NCI-H146 (cell line): ENCODE measurements at regions not wholly inside any gene's neighbourhood (a gene's known extent, or its start where the extent isn't known, plus 50 kb on each side); places are given as distances from the start of the nearest gene placed in this dataset.

Experiments used
- DNase-seq: peaks from one replicate; lab custom pipeline; 2025; lab: John Stamatoyannopoulos, UW

DNA sequence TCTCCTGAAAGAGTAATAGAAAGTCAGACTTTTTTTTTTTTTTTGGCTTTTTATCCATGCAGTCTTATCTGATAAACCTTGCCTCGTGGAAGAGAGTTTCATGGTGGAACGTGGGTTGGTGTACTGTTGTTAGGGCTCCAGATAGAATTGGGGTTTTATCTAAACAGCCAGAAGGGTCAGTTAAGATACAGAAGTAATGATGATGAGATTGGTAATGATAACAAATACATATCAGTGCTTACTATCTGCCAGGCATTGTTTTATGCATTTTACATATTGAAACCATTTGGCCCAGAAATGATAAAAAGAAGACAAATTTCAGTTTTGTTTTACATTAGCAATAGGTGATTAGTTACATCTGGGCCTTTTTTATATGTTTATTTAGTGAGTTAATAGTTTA, 372.8 kb upstream of the PRICKLE1 start:
- no peak for DNase-seq

DNA sequence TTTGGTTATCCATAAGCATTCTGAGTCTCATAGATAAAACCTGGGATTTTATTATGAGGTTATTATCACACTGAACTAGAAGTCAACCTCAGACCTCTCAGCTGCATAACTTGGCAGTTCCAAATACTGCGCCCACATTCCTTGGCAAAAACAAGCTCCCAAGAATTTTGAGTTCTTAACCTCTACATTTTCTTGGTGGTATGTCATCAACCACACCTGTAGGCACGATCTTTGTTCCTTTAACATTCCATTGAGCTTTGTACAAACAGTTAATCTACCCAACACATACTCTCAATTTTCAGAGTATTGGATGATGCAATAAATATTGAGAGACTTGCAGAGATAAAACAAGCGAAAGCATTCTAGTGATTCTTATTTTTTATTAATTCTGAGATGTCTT, 371.8 kb upstream of the PRICKLE1 start:
- no peak for DNase-seq

DNA sequence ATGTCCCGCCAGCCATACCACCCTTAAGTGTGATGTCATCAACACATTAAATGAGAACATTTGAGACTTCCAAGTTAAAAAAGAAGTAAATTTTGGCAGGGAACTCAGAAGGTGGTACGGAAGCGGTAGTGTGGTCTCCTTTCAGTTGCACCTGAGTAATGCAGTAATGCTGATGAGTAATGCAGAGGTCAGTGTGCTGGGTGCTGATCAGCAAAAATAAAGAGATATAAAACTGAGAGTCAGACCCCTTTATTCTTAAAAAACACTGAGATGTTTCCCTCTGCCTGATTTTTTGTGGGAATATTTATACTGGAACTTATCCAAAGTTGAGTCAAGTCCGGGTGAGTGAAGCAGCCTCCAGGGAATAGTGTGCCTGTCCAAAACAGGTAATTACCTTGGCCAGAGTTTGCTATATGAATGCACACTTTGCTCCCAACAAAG, 370.6 kb upstream of the PRICKLE1 start:
- DNase-seq, result no peak

DNA sequence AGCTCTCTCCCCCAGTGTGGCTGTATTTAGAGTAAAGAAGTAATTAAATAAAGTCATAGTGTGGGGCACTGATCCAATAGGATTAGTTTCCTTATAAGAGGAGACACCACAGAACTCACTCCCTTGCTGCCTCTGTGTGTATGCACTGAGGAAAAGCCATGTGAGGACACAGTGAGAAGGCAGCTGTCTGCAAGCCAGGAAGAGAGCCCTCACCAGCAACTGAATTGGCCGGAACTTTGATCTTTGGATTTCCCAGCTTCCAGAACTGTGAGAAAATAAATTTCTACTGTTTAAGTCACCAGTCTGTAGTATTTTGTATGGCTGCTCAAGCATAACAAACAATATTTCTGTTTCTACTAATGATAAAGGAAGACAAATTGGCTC, 368.7 kb upstream of the PRICKLE1 start:
- DNase-seq, result no peak

DNA sequence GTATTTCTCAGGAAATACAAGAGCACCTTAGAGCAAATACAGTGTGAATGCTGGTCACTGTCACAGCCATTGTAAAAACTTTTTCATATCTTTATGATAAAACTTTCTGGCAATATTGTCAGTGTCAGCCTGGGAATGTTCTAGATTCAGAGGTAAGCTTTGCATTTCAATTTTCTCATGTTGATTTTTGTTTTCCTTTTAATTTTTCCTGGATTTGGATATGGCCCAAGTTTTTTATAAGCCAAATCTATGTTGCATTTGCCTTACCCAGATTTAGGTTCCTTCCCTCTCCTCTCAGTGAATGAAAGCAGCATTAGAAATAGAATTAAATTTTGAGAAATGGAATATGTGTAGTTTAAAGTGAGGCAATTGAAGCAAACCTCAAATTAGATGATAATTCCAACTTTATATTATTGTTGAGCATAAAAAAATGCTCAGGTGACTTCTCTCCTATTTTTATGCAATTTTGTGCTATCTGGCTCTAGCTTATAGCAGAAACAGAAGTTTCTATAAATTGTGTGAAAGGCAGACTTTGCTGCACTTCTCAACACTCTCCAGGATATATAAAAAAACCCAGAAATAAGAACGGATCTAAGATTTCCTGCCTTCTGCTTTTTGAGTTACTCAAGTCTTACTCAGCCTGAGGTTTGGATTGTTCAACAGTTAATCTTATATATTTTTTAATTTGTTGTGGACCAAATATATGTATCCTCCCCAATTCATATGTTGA, 368.2 kb upstream of the PRICKLE1 start:
- DNase-seq, result no peak

DNA sequence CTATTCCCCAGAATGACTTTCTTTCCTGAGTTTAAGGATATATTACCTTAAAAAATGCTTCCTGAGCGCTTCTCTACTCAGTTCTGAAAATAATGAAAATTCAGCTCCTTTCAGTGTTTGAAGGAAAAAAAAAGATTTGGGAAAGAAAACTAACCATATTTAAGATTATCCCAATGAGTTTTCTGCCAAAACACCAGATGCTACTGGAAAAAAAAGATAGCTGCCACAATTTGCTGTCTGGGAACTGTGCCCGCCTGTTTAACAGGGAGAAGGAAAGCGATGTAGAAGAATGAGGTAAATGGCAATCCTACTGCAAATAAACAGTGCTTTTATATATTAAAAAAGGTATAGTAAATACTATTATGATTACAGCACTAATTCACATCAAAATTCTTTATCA, 367.6 kb upstream of the PRICKLE1 start:
- no peak for DNase-seq

DNA sequence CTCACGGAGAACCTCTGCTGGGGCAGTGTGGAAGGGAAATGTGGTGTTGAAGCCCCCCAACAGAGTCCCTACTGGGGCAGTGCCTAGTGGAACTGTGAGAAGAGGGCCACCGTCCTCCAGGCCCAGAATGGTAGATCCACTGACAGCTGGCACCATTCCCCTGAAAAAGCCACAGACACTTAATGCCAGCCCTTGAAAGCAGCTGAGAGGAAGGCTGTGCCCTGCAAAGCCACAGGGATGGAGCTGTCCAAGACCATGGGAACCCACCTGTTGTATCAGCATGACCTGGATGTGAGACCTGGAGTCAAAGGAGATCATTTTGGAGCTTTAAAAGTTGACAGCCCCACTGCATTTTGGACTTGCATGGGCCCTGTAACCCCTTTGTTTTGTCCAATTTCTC, 363.5 kb upstream of the PRICKLE1 start:
- DNase-seq, result no peak

DNA sequence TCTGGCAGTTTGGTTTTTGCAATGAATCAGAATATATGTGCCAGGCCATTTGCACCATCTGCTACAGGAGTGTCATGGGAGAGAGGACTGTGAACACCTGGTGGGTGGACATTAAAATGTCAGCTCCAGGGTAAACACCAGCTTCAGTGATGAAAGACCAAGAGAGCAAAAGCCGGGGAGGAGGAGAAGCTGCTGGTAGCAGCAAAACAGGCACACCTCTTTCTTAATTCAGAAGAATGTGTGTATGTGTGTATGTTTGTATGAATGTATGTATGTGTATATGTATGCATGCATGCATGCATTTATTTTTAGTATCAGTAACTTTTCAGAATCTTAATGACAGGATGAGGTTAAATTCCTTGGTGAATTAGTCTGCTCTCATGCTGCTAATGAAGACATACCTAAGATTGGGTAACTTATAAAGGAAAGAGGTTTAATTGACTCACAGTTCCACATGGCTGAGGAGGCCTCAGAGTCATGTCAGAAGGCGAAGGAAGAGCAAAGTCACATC, 357.4 kb upstream of the PRICKLE1 start:
- peak; percentile 18 for DNase-seq

DNA sequence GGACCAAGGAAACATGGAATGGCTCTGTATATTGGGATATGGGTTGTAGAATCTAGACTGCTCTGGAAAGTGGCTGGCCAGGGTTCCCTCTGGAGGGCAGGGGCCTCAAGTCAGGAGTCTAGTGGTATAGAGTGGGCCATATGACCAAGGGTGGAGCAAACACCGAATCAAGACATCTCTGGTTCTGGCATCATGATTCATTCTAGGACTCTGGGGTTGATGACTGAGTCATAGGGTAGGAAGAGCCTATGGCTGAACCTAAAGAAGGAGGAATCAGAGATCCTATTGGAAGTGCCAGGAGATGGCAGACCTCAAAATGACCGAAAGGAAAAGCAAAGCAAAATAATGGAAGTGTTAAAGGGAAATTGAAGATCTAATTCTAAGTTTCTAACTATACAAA, 356.4 kb upstream of the PRICKLE1 start:
- no peak for DNase-seq

DNA sequence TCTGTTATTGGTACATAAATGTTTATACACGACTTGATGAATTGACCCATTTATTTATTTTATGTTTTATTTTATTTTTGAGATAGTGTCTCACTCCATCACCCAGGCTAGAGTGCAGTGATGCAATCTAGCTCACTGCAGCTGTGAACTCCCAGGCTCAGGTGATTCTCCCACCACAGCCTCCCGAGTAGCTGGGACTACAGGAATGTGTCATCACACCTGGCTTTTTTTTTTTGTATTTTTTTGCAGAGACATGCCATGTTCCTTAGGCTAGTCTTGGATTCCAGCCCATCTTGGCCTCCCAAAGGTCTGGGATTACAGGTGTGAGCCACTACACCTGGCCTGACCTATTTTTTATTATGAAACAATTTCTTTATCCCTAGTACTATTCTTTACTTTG, 355.0 kb upstream of the PRICKLE1 start:
- no peak for DNase-seq

DNA sequence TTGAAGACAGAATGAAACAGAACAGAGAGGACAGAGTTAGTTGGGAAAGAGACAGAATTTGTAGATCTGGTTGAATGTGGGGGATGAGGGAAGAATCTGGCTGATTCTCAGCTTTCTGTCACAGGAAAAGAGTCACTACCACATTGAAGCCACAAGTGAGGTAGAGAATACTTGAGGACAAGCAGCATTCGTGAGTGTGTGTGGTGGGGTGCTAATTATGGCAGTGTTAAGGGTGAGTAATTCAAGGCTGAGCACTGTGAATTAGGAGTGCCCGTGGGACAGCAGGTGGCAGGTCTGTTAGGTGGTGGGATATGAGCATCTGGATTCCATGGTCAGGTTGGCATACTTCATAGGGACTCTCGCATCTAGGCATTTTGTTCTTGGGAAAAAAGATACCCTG, 347.4 kb upstream of the PRICKLE1 start:
- no peak for DNase-seq

DNA sequence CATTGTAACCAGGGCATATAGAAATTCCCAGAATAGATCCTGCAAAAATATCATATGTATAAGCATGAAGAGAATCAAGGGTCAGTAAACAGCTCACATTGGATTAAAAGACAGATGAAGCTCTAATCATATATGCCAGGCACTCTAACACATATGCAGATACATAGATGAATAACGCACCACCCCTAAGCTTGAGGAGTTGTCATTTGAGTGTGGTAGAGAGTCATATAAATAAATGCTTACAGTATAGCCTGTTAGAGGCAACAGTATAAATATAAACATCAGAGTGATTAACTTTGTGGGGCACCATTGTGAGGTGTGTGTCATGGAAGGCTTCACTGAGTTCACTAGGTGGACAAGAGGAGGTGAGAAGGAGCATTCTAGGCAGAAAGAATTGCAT, 346.7 kb upstream of the PRICKLE1 start:
- DNase-seq, result no peak

DNA sequence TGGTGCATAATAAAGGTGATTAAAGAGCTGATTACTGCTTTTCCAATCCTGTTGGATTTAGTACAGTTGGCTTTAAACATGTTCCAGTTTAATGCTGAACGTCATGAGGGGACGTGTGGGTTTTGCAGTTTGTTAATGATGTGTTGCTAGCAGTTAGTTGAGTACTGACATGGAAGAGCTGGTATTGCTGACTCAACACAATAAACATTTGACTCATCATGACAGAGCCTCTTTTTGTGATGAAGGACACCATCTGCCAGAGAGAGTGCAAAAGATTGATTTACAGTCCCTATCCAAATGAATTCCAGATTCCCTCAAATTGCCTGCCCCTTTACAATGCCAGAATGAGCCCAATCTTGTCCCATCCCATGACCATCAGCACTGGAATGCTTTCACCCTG, 346.2 kb upstream of the PRICKLE1 start:
- no peak for DNase-seq

DNA sequence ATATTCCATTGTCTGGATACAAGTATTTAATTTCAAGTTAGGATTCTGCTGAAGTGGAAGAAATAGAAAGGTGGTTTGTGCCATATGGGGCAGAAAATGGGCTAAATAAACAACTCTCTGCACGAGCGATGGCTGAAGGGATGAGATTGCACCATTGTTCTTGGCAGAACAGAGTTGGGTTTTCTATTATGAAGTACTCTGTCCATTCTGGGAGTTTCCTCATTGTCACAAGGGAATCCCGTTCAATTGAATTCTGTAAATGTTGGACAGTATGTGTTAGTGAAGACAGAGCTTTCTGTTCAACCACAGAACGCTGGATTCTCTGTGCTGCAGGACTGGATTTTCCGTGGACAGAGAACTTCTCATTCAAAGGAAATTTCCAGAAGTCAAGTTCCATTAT, 345.5 kb upstream of the PRICKLE1 start:
- no peak for DNase-seq

DNA sequence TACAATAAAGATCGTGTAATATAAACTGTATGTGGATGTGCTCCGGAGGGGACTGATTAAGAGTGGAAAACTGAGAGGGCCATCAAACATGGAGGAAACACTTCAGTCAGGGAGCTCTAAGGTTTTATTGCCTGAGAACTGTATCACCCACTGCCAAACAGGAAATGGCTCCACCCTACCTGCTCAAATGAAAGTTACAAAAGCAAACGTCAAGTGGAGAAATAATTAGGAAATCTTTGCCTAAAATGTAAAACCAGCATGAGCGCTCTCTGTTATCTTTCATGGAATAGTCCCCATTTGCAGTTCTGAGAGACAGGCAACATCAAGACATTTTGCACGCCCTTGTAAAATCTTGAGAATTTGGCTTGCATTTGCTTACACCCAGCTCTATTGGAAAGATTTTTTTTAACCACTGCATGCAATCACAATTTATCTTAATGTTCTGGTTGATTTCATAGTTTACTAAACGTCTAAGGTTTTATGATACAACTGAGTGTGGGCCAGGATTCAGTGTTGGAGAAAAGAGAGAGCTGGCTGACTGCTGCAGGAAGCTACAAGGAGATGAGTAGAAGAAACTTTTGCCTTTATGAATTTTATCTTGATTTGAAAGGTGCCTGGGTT, 344.0 kb upstream of the PRICKLE1 start:
- no peak for DNase-seq

DNA sequence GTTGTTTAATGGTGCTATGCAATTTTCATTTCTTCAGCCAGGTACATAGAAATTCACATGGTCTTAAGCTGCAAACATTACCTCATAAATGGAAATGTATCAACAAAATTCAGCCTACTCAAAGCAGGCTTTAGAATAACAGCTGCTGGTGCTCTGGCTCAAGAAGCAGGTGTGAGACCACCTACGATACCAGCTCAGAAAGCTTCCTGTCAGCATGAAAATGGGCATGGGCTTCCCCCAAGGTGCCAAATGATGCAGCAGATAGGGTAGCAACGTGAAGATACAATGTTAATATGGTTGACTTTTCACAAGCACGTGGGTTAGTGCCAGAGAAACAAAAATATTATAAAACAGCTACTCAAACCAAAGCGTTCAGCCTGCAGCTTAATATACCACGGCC, 343.4 kb upstream of the PRICKLE1 start:
- no peak for DNase-seq

DNA sequence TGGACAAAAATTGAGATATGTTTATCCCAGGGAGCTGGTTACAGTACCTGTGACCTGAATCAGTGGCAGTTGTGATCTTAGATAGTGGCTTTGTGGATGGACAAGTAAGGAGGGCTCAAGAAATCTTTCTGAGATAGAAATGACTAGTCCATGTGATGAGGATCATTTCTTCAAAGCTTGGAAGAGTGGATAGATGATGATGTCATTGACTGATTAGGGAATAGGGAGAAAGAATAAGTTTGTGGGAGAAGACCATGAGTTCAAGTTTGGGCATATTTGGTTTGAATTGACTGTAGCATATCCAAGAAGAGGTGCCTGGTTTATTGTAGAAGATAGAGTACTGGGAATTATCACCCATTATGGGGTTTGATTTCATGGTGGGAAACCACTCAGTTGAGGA, 336.7 kb upstream of the PRICKLE1 start:
- no peak for DNase-seq

DNA sequence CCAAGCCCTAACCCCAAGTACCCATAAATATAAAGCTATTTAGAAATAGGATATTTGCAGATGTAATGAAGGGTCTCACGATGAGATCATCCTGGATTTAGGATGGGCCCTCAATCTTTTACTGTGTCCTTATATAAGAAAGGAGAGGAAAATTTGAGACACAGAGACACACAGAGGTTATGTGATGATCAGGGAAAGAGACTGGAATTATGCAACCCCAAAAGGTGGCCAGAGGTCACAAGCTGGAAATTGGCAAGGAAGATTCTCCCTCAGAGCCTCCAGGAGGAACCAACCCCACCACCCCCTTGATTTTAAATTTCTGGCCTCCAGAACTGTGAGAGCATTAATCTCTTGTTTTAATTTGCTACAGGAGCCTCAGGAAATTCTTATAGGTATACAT, 334.9 kb upstream of the PRICKLE1 start:
- no peak for DNase-seq

DNA sequence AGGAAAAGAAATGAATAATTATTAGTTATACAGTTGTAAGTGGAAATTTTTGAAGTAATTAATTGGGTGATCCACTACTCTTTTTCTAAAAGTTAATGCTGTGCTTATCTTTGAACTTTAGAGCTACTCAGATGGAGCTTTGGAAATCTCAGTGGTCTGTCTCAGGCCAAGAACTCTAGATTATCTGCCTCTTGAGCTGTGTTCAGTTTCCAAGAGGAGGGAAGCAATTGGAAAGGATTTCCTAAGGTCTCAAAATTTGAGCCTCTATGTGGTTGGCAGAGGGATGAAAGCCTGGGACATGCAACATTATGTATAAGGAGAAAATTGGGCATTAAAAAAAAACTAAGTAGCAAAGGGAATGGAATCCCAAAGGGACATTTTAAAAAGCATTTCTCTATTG, 334.0 kb upstream of the PRICKLE1 start:
- no peak for DNase-seq

DNA sequence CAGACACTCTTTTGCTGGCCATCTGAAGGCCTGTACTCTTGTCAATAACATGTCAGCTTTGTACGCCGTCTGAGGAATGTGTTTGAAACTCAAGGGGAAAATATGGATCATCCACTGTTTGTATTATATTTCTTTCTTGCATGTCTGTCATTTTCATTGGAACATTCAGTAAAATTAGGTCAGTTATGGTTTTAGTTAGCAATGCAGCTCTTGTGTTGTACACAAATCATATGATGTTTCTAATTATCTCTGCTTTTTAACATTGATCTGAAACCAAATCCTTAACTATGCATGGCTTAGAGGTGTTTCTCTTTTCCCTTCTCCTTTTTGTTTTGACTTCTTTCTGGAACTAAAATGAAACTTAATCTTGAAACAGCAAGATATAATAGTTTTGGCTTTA, 333.6 kb upstream of the PRICKLE1 start:
- no peak for DNase-seq

DNA sequence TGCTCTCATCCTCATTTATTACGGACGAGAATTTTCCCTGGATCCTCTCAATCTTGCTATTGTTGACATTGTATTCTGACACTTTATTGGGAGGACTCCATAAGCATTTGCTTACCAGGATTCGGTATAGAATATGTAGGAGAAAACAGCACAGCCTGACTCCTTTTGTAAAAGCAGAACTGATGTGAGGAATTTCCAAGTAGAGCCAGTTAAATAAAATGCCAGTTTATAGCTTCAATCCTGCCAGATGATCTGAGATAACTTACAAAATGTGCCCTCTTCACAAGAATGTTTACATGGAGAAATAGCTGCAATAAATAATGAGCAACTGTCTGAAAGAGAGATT, 332.9 kb upstream of the PRICKLE1 start:
- no peak for DNase-seq

DNA sequence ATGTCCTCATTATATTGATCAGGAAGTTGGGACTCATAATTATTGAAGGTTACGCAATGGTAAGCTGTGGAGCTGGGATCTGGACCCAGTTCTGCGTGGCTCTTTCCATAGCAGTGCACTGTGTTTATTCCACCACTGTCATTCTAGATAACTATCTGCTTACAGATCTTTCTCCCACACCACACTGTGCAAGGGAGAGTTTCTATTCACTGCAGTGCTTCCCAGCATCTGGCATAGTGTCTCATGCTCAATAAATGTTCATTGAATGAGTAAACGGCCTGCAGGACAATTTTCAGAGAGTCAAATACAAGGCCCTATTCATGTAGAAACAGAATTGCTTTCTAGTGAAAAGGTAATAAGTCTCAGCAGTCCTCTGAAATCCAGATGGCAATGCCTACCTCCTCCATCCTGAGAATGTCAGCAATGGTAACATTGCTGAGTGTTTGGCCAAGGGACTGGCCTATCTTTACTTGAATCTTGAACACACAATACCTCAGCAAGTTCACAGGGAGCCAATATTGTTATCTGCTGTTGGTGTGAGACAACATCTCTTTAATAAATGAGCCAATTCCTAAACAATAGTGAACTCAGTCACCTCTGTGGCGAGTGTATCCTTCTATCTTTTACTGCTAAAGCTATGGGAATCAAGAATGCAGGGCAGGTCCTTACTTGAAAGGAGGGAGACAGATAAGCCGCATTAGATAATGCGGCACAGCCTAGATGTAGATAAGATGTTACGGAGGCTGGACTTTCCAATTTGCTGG, 332.4 kb upstream of the PRICKLE1 start:
- DNase-seq, result no peak

DNA sequence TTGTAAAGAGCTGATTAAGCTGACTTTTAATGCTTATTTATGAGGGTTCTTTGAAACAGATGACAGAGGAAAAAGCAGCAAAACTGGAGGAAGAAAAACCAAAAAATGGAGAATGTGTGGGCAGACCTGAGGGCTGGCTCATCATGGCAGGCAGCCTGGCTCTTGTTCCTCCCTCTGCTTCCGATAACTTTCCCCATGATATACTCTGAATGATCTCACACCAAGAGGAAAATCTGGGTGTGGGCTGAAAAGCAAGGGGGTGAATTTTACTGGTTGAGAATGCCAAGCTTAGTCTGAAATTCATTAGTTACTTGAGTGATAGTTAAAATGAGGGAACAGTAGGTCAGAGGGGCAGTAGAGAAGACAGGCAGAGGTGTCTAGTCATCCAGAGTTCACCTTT, 330.1 kb upstream of the PRICKLE1 start:
- DNase-seq, result no peak
